ENCODE measurements at regions not wholly inside any gene's neighbourhood (a gene's known extent, or its start where the extent isn't known, plus 50 kb on each side); places are given as distances from the start of the nearest gene placed in this dataset.

- TF ChIP-seq CTCF (IDR thresholded peaks at IDR 0.05; ENCODE audit: poor library complexity, severe bottlenecking), result no peak
- TF ChIP-seq SMC3 (conservative IDR thresholded peaks at IDR 0.05; ENCODE audit: poor library complexity), result no peak
- TF ChIP-seq EP300 (conservative IDR thresholded peaks at IDR 0.05; ENCODE audit: poor library complexity, severe bottlenecking), result no peak
- TF ChIP-seq POLR2AphosphoS5 (IDR thresholded peaks at IDR 0.05), result no peak
- TF ChIP-seq MXI1 (conservative IDR thresholded peaks at IDR 0.05; ENCODE audit: poor library complexity, severe bottlenecking), result no peak
- TF ChIP-seq EZH2 (IDR thresholded peaks at IDR 0.05; ENCODE audit: borderline replicate concordance, insufficient read depth, low read length, poor library complexity, severe bottlenecking), result no peak
- no peak for TF ChIP-seq RAD21 (conservative IDR thresholded peaks at IDR 0.05)
- no peak for TF ChIP-seq REST (IDR thresholded peaks at IDR 0.05; ENCODE audit: borderline replicate concordance)
These were observed 231.6 kb downstream of the MATN1 start for GRCh38 chr1:30491831-30492230.

All from neural cell (in vitro differentiated cells).